Neural cell (in vitro differentiated cells): ENCODE measurements at regions not wholly inside any gene's neighbourhood (a gene's known extent, or its start where the extent isn't known, plus 50 kb on each side); places are given as distances from the start of the nearest gene placed in this dataset.

Source experiments
- EP300 ChIP-seq: fragments of 450-650 bp; conservative IDR thresholded peaks from 2 replicates; pipeline ENCODE4 v1.6.1; 2014; ENCODE audit warnings: antibody characterized with exemption, mild to moderate bottlenecking, moderate library complexity; ENCODE audit not compliant: poor library complexity, severe bottlenecking
- EZH2 ChIP-seq: fragments of 200-600, 300-800 bp; shearing (Covaris generic), sonication (generic); IDR thresholded peaks from 2 replicates; pipeline ENCODE4 v1.6.1; 2014; ENCODE audit warnings: antibody characterized with exemption, low read length, borderline replicate concordance, mild to moderate bottlenecking; ENCODE audit not compliant: insufficient read depth, poor library complexity, severe bottlenecking
- POLR2AphosphoS5 ChIP-seq: IDR thresholded peaks from 2 replicates; pipeline ENCODE4 v1.6.1; 2012
- TF ChIP-seq, protein P1 (sequence below): fragments of 450-650 bp; IDR thresholded peaks from 2 replicates; pipeline ENCODE4 v1.5.1; 2014; ENCODE audit warnings: antibody characterized with exemption, mild to moderate bottlenecking, moderate library complexity; ENCODE audit not compliant: poor library complexity, severe bottlenecking
- TF ChIP-seq, protein P2 (sequence below): IDR thresholded peaks from 2 replicates; pipeline ENCODE4 v1.6.1; 2012; ENCODE audit warnings: borderline replicate concordance

DNA sequence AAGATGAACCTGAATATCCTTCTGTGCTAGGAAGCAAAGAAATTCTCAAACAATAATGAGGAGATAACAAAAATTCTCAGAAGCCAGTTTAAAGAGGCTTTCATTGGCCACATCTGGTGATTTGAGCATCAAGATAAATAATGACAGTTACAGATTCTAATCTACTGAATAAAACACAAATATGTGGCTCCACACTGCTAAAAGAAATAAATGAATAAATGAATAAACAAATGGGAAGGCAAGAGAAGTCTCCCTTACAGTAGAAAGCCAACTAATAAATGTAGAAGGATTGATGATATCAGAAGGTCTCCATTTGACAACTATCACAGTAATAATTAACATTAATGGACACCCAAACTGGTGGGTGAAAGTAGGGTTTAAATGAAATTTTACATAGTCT lies 54.6 kb upstream of the ADAM23 start:
- TF ChIP-seq, protein P1, sequence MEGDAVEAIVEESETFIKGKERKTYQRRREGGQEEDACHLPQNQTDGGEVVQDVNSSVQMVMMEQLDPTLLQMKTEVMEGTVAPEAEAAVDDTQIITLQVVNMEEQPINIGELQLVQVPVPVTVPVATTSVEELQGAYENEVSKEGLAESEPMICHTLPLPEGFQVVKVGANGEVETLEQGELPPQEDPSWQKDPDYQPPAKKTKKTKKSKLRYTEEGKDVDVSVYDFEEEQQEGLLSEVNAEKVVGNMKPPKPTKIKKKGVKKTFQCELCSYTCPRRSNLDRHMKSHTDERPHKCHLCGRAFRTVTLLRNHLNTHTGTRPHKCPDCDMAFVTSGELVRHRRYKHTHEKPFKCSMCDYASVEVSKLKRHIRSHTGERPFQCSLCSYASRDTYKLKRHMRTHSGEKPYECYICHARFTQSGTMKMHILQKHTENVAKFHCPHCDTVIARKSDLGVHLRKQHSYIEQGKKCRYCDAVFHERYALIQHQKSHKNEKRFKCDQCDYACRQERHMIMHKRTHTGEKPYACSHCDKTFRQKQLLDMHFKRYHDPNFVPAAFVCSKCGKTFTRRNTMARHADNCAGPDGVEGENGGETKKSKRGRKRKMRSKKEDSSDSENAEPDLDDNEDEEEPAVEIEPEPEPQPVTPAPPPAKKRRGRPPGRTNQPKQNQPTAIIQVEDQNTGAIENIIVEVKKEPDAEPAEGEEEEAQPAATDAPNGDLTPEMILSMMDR: no peak
- TF ChIP-seq EZH2 (no peak), EP300 (no peak), POLR2AphosphoS5 (no peak)
- TF ChIP-seq, protein P2, sequence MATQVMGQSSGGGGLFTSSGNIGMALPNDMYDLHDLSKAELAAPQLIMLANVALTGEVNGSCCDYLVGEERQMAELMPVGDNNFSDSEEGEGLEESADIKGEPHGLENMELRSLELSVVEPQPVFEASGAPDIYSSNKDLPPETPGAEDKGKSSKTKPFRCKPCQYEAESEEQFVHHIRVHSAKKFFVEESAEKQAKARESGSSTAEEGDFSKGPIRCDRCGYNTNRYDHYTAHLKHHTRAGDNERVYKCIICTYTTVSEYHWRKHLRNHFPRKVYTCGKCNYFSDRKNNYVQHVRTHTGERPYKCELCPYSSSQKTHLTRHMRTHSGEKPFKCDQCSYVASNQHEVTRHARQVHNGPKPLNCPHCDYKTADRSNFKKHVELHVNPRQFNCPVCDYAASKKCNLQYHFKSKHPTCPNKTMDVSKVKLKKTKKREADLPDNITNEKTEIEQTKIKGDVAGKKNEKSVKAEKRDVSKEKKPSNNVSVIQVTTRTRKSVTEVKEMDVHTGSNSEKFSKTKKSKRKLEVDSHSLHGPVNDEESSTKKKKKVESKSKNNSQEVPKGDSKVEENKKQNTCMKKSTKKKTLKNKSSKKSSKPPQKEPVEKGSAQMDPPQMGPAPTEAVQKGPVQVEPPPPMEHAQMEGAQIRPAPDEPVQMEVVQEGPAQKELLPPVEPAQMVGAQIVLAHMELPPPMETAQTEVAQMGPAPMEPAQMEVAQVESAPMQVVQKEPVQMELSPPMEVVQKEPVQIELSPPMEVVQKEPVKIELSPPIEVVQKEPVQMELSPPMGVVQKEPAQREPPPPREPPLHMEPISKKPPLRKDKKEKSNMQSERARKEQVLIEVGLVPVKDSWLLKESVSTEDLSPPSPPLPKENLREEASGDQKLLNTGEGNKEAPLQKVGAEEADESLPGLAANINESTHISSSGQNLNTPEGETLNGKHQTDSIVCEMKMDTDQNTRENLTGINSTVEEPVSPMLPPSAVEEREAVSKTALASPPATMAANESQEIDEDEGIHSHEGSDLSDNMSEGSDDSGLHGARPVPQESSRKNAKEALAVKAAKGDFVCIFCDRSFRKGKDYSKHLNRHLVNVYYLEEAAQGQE: no peak
